ENCODE measurements at regions not wholly inside any gene's neighbourhood (a gene's known extent, or its start where the extent isn't known, plus 50 kb on each side); places are given as distances from the start of the nearest gene placed in this dataset.
"Not testable (repeated sequence)": the region's sequence is repeated elsewhere in the genome, so short reads cannot be mapped to it uniquely, and the experiment has no call there.

DNA sequence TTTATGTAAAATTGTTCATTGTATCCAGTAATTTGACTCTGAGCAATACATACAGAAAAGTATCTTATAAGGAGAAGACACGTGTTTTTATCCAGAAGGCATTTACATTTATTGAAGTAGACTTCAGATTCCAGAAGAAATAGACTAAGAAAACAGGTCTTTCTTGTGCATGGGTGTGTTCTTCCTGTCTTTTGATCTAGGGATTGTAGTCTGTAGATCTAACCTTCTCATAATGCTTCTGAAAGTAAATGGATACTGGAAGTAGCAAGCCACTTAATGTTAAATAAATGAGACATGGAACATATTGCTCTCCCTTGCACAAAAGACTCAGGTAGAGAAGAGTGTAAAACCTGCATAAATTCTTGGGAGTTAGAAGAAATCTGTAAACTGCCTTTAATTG is 853.2 kb upstream of the B3GALT2 start:
- no peak for DNase-seq

GRCh38 chr1:194033646-194034045 is 847.2 kb upstream of the B3GALT2 start:
- DNase-seq, result no peak

DNA sequence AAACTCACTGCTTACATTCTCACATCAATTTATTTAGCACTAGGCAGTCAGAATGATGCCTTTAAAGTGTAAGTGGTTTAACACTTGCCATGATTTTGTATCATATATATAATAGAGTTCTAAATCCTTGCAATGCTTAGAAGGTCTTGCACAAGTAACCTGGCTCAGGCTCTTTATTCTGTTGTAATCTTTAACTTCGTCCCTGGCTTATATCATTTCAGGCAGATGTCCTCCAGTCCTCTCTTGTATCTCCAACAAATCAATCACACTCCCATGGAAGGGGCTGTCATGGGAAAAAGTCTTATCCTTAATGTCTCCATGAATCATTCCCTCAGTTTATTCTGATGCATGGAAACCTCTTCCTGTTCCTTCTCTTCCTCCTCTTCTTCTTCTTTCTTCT is 841.6 kb upstream of the B3GALT2 start:
- DNase-seq, result no peak

GRCh38 chr1:194026422-194026821 is 840.0 kb upstream of the B3GALT2 start:
- no peak for DNase-seq

DNA sequence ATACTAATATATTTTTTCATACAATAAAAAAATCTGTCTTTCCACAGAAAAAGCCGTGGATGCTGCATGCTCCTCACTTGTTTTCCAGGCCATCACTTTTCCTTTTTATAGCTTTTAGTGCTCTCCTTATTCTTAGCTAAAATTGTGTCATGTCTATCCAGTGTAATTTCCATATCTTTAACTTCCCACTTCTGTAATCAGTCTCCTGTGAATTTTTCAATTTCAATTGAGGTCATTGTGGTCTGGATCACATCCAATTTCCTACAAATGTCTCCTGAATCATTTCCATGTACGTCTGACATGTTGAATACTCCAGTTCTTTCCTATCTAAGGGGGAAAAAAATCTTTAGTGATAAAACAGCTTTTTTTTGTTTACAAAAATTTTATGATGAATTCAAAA is 838.2 kb upstream of the B3GALT2 start:
- DNase-seq, result no peak

DNA sequence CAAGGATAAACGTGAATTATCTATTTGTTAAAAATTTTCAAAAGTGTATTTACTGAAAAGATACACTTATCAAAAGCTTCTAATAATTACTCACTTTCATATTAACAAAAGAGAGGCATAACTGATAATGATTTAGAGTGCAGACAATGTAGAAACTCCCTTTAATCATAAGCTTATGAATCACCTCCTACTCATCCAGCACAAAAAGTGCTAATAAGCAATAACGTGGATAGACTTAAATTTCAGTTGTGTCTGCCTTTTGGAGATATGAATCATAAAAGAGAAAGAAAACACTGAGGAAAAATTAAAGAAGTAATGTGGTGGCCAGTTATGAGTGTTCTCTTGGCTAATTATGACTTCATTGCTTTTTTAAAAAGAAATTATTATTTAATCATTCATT is 827.6 kb upstream of the B3GALT2 start:
- DNase-seq, result no peak

DNA sequence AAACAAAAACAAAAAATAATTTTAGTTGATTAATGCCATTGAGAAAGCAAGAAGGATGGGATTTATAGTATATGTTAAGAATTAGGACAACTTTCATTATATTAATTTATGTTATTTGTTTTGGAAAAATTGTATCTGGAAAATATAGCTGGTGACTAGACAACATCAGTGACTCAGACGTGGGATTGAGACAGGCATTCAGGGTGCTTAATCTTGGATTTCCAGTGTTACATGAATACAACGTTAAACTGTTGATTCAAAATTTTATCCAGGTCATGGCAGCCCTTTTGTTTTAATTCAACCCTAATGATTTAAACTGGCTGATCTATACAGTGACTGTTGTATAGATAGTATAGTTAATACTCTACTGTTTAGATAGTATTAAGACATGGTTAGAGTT is 827.1 kb upstream of the B3GALT2 start:
- no peak for DNase-seq

- no peak for DNase-seq
Measured at GRCh38 chr1:194004146-194004545, 817.7 kb upstream of the B3GALT2 start.

DNA sequence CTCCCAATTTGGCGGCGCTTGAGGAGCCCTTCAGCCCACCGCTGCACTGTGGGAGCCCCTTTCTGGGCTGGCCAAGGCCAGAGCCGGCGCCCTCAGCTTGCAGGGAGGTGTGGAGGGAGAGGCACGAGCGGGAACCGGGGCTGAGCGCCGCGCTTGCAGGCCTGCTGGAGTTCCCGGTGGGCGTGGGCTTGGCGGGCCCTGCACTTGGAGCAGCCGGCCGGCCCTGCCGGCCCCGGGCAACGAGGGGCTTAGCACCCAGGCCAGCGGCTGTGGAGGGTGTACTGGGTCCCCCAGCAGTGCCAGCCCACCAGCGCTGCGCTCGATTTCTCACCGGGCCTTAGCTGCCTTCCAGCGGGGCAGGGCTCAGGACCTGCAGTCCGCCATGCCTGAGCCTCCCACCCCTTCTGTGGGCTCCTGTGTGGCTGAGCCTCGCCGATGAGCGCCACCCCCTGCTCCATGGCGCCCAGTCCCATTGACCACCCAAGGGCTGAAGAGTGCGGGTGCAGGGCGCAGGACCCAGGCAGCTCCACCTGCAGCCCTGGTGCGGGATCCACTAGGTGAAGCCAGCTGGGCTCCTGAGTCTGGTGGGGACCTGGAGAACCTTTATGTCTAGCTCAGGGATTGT is 815.4 kb upstream of the B3GALT2 start:
- DNase-seq, result not testable (repeated sequence)

DNA sequence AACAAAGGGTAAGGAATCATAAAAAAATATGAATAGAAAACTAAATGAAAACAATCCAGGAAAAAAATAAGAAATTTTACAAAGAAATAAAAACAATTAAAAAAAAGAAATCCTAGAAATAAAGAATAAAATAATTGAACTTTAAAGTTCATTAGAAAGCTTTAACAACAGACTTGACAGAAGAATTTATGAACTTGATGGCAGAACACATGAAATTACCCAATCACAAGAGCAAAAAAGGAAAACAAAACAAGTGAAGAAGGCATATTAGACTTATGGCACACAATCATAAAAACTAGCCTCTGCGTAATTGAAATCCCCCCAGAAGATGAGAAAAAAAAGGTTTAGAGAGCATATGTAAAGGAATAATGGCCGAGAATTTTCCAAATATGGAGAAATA is 802.5 kb upstream of the B3GALT2 start:
- DNase-seq, result no peak

GRCh38 chr1:193979219-193979618 is 792.8 kb upstream of the B3GALT2 start:
- no peak for DNase-seq

GRCh38 chr1:193974286-193974798 is 787.9 kb upstream of the B3GALT2 start:
- no peak for DNase-seq

GRCh38 chr1:193973428-193973827 is 787.0 kb upstream of the B3GALT2 start:
- DNase-seq, result no peak

DNA sequence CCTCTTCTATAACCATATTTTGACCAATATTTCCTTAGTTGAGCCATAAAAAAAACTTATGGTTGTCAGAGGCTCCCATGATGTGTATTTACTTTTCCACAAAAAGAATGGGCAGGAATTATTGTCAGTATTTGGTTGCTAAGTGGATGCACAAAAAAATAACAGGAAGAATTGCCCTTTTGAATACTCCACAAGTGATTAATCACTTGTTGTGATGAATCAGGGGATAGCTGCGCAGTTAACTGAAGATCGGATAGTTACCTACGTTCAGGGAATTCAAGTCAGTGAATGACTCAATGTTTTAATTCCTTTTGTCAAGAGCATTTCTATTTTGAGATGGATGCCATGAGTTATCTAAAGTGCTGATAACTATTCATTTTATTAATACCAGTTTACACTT is 785.2 kb upstream of the B3GALT2 start:
- no peak for DNase-seq

DNA sequence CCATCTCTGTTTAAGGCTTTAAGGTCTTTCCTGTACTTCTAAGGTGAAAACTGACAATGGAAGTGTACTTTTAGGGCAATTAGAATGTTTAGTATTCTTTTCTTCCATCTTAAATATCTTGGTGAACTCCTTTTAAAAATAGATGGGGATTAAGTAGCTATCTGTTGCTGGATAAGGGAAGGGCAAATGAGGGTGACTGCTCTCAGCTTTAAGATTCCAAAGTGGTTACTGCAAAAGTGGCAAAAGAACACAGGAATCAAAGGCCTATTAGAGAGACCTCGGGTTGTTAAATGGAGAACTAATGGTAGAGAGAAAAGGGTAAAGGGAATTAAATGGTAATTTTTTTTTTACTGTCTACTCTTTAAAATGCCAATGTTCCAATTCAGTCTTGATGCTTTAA is 774.1 kb upstream of the B3GALT2 start:
- DNase-seq, result no peak

GRCh38 chr1:193960040-193960439 is 773.6 kb upstream of the B3GALT2 start:
- no peak for DNase-seq

DNA sequence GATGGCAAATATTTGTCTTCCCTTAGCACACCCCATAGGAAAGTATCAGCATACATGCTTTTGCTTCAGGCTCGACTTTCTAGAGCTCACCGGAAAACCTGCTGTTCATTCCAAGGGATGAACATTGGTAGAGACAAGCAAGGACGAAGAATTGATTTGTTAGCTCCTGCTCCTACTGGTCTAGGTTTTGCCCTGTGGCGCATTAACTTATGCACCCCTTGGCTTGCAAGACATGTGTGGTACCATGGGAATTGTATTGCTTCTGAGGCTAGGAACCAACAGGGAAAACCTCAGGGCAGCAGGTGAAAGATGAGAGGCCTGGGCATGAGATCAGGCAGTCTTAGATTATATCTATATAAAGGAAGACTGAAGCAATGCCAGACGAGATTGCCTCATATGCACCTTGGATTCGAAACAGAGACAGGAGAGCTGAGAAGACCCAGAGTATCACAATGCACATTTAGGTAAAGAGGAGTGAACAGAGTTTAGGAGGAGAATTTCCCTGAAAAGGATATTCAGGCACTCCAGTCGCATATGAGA is 771.2 kb upstream of the B3GALT2 start:
- DNase-seq, result no peak

DNA sequence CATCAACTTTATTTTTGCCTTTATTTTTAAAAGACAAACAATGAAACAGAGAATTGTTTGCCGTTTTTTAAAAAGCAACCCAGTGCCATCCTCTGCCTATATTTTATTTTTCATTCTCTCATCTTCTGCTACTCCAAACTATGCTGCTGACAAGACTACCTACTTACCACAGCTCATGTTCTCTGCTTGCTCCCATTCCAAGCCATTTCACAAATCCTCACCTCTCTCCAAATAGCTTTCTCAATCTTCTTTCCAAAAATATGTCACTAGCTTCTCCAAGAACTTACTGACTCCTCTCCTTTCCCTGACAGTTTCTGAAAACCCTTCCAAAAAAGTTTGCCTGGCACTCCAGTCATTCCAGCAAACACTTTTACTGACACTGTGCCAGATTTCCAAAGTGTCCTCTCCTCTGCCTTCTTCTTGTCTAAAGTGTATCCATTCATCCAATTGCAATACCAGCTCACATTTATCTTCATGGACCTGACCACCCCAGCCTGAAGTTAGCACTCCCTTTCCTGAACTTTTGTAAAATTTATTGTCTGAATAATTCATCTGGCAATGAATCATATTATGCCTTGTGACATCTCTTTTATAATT is 766.5 kb upstream of the B3GALT2 start:
- DNase-seq, result no peak

DNA sequence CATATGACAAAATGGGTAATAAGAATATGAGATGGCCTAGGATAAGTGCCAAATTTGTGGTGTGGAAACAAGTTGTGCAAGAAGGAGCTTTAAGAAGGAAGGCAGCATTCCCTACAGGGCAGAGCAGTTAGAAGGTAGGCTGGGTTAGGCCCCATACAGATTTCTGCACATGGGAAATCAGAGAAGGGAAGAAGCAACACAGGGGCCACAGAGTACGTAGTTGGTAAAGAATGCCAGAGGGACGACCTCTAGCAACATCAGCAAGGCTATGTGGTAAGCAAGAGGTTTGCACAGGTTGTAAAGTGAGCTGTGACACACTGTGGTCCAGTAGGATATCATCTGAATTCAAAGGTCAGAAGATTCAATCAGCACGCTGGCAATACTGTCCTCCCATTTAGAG is 765.6 kb upstream of the B3GALT2 start:
- DNase-seq, result no peak

DNA sequence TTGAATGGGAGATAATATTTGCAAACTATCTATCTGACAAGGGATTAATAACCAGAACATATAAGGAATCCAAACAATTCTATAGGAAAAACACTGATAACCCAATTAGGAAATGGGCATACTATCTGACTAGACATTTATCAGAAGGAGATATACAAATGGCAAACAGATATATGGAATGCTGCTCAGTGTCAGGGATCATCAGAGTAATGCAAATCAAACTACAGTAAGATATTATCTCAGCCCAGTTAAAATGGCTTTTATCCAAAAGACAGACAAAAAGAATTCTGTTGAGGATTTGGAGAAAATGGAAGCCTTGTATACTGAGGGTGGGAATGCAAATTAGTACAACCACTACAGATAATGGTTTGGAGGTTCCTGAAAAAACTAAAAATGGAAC is 758.0 kb upstream of the B3GALT2 start:
- no peak for DNase-seq

DNA sequence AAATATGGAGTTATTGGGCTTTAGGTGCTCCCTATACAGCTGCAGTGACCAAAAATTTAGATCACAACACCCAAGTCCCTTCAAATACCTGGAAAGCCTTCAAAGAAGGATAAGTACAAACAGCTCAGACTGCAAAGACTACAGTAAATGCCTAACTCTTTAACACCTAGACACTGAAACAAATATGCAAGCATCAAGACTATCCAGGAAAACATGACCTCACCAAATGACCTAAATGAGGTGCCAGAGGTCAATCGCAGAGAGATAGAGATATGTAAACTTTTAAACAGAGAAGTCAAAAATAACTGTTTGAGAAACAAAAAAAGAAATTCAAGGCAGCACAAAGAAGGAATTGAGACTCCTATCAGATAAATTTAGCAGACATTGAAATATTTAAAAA is 753.8 kb upstream of the B3GALT2 start:
- DNase-seq, result no peak

DNA sequence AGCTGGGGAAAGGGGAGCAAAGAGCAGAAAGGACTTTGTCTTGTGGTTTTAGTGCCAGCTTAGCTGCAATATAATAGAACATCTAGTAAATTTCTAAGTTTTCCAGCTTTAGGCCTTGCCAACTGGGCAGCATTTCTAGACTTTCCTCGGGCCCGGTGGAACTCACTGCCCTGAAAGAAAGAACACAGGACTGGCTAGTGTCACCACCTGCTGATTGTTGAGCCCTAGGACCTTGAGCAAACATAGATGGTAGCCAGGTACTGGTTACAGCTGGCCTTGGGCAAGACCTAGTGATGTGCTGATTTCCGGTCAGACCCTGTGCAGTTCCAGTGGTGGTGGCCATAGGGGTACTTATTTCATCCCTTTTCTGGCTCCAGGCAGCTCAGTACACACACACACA is 753.2 kb upstream of the B3GALT2 start:
- DNase-seq, result no peak

DNA sequence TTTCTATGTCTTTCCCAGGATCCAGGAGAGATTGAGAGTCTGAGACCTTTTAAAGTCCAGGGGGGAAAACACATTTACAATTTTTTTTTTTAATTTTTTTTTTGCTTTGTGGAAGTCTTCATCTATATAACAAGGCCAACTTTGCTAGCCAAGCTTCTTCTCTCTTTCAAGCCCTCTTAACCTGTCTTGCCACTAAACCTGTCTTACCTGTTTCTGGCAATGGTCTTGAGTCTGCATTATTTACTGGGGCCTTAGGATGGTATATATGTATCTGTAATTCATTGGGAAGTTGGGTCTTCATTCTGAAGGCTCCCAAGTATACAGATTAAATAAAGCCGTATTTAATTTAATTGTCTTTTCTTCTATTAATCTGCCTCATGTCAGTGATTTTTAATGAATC is 750.9 kb upstream of the B3GALT2 start:
- no peak for DNase-seq

DNA sequence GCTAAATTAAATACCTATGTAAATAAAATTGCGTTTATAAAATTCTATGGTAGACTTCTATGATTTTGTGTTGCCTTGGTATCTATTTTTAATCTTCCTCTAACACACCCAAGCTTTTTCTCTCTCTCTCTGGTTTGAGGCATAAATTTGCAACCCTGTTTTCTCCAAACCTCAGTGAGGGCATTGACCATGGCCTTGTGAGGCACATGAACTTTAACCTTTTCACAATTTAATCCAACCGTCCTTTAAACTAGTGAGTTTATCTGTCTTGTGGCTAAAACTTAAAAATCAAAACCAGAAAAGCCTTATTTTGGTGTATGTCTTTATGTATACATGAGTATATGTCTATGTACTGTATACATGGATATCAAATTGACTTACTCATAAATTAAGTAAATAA is 746.6 kb upstream of the B3GALT2 start:
- DNase-seq, result no peak

GRCh38 chr1:193931356-193931755 is 744.9 kb upstream of the B3GALT2 start:
- DNase-seq, result no peak

Data from RPMI8226 (cell line).